Hepatocyte (in vitro differentiated cells): ENCODE measurements at regions not wholly inside any gene's neighbourhood (a gene's known extent, or its start where the extent isn't known, plus 50 kb on each side); places are given as distances from the start of the nearest gene placed in this dataset.

ENCODE experiments used
- DNase-seq: peaks from one replicate; pipeline ENCODE4 v3.0.0-alpha.2; 2016; ENCODE audit warnings: low spot score
- H2AFZ ChIP-seq: fragments of 200-600 bp; sonication (generic); 2 replicates; pipeline ENCODE4 v1.6.0; 2016; ENCODE audit warnings: antibody characterized with exemption, mild to moderate bottlenecking
- H3K27ac ChIP-seq: fragments of 200-600 bp; sonication (generic); 2 replicates; pipeline ENCODE4 v1.5.1; 2016; ENCODE audit warnings: mild to moderate bottlenecking
- H3K27me3 ChIP-seq: fragments of 200-600 bp; sonication (generic); 2 replicates; pipeline ENCODE4 v1.6.1; 2016
- H3K36me3 ChIP-seq: fragments of 200-600 bp; sonication (generic); replicated peaks from 2 replicates; pipeline ENCODE4 v1.5.1; 2016; ENCODE audit warnings: low read depth; ENCODE audit not compliant: insufficient read depth
- H3K4me1 ChIP-seq: fragments of 200-600 bp; sonication (generic); 2 replicates; pipeline ENCODE4 v1.5.1; 2016; ENCODE audit warnings: mild to moderate bottlenecking, moderate library complexity; ENCODE audit not compliant: insufficient read depth
- H3K4me2 ChIP-seq: fragments of 200-600 bp; sonication (generic); 2 replicates; pipeline ENCODE4 v1.6.0; 2016
- H3K4me3 ChIP-seq: fragments of 200-600 bp; sonication (generic); 2 replicates; pipeline ENCODE4 v1.5.1; 2016; ENCODE audit warnings: mild to moderate bottlenecking
- H3K79me2 ChIP-seq: fragments of 200-600 bp; sonication (generic); 2 replicates; pipeline ENCODE4 v1.6.0; 2017; ENCODE audit warnings: mild to moderate bottlenecking
- H3K9me2 ChIP-seq: fragments of 200-600 bp; sonication (generic); replicated peaks from 2 replicates; pipeline ENCODE4 v1.6.0; 2017; ENCODE audit warnings: mild to moderate bottlenecking; ENCODE audit not compliant: insufficient read depth
- H3K9me3 ChIP-seq: fragments of 200-600 bp; sonication (generic); 2 replicates; pipeline ENCODE4 v1.5.1; 2016; ENCODE audit warnings: low read depth, mild to moderate bottlenecking
- H4K20me1 ChIP-seq: fragments of 200-600 bp; sonication (generic); 2 replicates; pipeline ENCODE4 v1.6.0; 2016; ENCODE audit warnings: mild to moderate bottlenecking; ENCODE audit not compliant: insufficient read depth, poor library complexity, severe bottlenecking
- CTCF ChIP-seq: fragments of 200-600 bp; sonication (generic); IDR thresholded peaks from 2 replicates; pipeline ENCODE4 v1.5.1; 2016; ENCODE audit warnings: antibody characterized with exemption, mild to moderate bottlenecking; ENCODE audit not compliant: poor library complexity
- EZH2 ChIP-seq: fragments of 200-600 bp; sonication (generic); IDR thresholded peaks from 2 replicates; pipeline ENCODE4 v1.6.1; 2016; ENCODE audit warnings: antibody characterized with exemption, mild to moderate bottlenecking, borderline replicate concordance
- EZH2phosphoT487 ChIP-seq: fragments of 200-600 bp; sonication (generic); IDR thresholded peaks from one replicate; pipeline ENCODE4 v1.6.1; 2018; ENCODE audit warnings: antibody characterized with exemption, mild to moderate bottlenecking, low read depth, moderate library complexity; ENCODE audit not compliant: unreplicated experiment, severe bottlenecking
- WGBS: methylation state at CpG from one replicate; pipeline ENCODE4 v1.1.6; 2016; ENCODE audit warnings: low lambda C conversion rate; ENCODE audit errors: missing lambda C conversion rate; 5-methylcytosine and 5-hydroxymethylcytosine counted together

- DNase-seq, result no peak
- Histone ChIP-seq H3K27me3 (no peaks in the 10 kb centered on the region), H3K79me2 (no peaks in the 10 kb centered on the region), H3K9me2 (no peaks in the 10 kb centered on the region), H3K36me3 (no peaks in the 10 kb centered on the region), H3K4me2 (no peak overlapping the region), H4K20me1 (no peaks in the 10 kb centered on the region), H3K4me3 (no peak overlapping the region), H3K9me3 (no peaks in the 10 kb centered on the region), H2AFZ (no peak overlapping the region), H3K4me1 (no peaks in the 10 kb centered on the region), H3K27ac (no peak overlapping the region)
- WGBS, result 40% methylated on average over 3 of the region's 3 CpGs
- TF ChIP-seq EZH2, result no peak
- no peak for TF ChIP-seq EZH2phosphoT487
- no peak for TF ChIP-seq CTCF
Measured at GRCh38 chr5:91639744-91640143, 256.6 kb upstream of the ARRDC3 start.

DNA sequence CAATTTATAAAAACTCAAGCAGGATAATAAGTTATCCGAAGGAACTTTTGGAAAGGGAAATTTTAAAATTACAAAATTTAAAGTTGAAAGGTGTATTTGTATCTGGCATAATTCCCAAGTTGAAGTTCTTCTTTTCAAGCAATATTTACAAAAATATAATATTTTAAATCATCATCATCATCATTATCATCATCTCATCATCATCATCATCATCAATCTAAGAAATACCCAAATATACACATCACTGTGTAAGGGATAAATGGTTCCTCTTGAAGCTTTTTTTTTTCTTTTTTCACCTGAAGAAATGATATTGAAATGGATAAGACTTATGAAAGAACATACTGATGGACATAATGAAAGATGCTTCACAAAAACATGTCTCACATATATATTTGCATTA, 254.9 kb upstream of the ARRDC3 start:
- H3K9me3 ChIP-seq, result no peaks in the 10 kb centered on the region
- no peak for DNase-seq
- no peak overlapping the region for H3K4me2 ChIP-seq
- no peak overlapping the region for H3K4me3 ChIP-seq
- H3K79me2 ChIP-seq, result no peaks in the 10 kb centered on the region
- H3K36me3 ChIP-seq, result no peaks in the 10 kb centered on the region
- no peaks in the 10 kb centered on the region for H3K4me1 ChIP-seq
- H4K20me1 ChIP-seq, result no peaks in the 10 kb centered on the region
- no peaks in the 10 kb centered on the region for H3K9me2 ChIP-seq
- TF ChIP-seq EZH2 (no peak), CTCF (no peak), EZH2phosphoT487 (no peak)
- H3K27me3 ChIP-seq, result no peaks in the 10 kb centered on the region
- H2AFZ ChIP-seq, result no peak overlapping the region
- H3K27ac ChIP-seq, result no peak overlapping the region
- WGBS, result 90% methylated on average over 1 of the region's 1 CpG

DNA sequence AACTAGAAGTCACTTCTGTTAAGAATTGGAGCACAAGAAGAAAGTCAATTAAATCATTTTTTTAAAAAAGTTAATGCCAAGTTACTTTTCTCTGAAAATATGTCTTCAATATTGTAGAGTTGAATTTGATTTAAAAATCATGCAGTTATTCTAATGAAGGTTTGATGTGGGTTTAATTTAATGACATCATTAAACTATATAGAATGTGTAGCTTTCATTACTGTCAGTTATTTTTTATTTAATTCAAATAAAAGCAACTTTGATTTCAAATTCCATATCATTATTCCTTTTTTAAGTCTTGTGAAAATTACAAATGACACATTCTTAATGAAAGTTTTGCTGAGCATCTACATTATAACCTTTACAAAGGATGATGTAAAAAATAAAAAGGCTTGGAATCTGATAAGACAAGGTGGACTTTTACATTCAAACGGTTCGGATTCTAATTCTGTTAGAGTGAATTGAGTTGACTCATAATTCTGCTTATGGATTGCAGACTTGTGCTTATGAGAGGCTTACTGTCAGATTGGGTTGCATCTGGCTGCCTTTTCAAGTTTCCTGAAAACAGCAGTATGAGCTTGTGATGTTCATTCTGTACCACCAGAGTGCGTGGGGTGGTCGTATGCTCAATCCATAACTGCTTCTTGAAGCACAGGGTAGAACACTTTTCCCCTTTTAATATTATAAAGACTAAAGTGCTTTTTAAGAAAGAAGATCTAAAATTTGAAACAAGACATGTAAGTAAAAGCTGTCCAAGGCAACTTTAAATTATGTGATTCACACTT, 253.0 kb upstream of the ARRDC3 start:
- Histone ChIP-seq H3K9me3 (no peaks in the 10 kb centered on the region), H3K79me2 (no peaks in the 10 kb centered on the region), H3K27me3 (no peaks in the 10 kb centered on the region), H3K4me1 (no peaks in the 10 kb centered on the region), H4K20me1 (no peaks in the 10 kb centered on the region), H3K4me2 (no peak overlapping the region), H3K36me3 (no peaks in the 10 kb centered on the region), H3K4me3 (no peak overlapping the region), H3K9me2 (no peaks in the 10 kb centered on the region), H2AFZ (no peak overlapping the region), H3K27ac (no peak overlapping the region)
- WGBS, result 71% methylated on average over 4 of the region's 4 CpGs
- no peak for TF ChIP-seq EZH2phosphoT487
- no peak for TF ChIP-seq EZH2
- no peak for TF ChIP-seq CTCF
- DNase-seq, result no peak
